Iris pigment epithelial cell (primary cell): ENCODE measurements at regions not wholly inside any gene's neighbourhood (a gene's known extent, or its start where the extent isn't known, plus 50 kb on each side); places are given as distances from the start of the nearest gene placed in this dataset.
"Not testable (repeated sequence)": the region's sequence is repeated elsewhere in the genome, so short reads cannot be mapped to it uniquely, and the experiment has no call there.

ENCODE experiments used
- DNase-seq: peaks from one replicate; pipeline ENCODE4 v3.0.0-alpha.2; 2011; ENCODE audit warnings: low read depth

GRCh38 chr2:222351035-222351434 lies 52.2 kb upstream of the PAX3 start:
- DNase-seq = no peak

- DNase-seq = no peak
These were observed 54.2 kb upstream of the PAX3 start for GRCh38 chr2:222352981-222353380.

GRCh38 chr2:222353993-222354392 lies 55.2 kb upstream of the PAX3 start:
- no peak for DNase-seq

- no peak for DNase-seq
These were observed 57.1 kb upstream of the PAX3 start for GRCh38 chr2:222355860-222356259.

GRCh38 chr2:222357930-222358329 lies 59.1 kb upstream of the PAX3 start:
- no peak for DNase-seq

GRCh38 chr2:222358876-222359275 lies 60.1 kb upstream of the PAX3 start:
- no peak for DNase-seq

GRCh38 chr2:222360146-222360545 lies 61.3 kb upstream of the PAX3 start:
- no peak for DNase-seq

- DNase-seq = no peak
These were observed 62.2 kb upstream of the PAX3 start for GRCh38 chr2:222360997-222361396.

- no peak for DNase-seq
These were observed 62.6 kb upstream of the SGPP2 start for GRCh38 chr2:222361787-222362186.

- DNase-seq = no peak
These were observed 62.0 kb upstream of the SGPP2 start for GRCh38 chr2:222362336-222362735.

- DNase-seq = peak; percentile 24
These were observed 60.0 kb upstream of the SGPP2 start for GRCh38 chr2:222364285-222364895.

GRCh38 chr2:222368280-222368679 lies 56.1 kb upstream of the SGPP2 start:
- DNase-seq = not testable (repeated sequence)

- no peak for DNase-seq
These were observed 51.4 kb upstream of the SGPP2 start for GRCh38 chr2:222372993-222373392.
